Heart left ventricle (tissue), 16 donors: ENCODE measurements at regions not wholly inside any gene's neighbourhood (a gene's known extent, or its start where the extent isn't known, plus 50 kb on each side); places are given as distances from the start of the nearest gene placed in this dataset.
"Not testable (repeated sequence)": the region's sequence is repeated elsewhere in the genome, so short reads cannot be mapped to it uniquely, and the experiment has no call there.

Source experiments
- ATAC-seq, 4 donors: fragments of 200-7000 bp; cut with Tn5 transposase; one replicate each; pipeline ENCODE4 v1.9.1; 2020 to 2022; ENCODE audit warnings: moderate library complexity in 4 of 4, mild to moderate bottlenecking in 3 of 4, moderate number of reproducible peaks in 1 of 4
- DNase-seq, 5 donors: peaks; one replicate each; pipeline ENCODE4 v3.0.0-alpha.2; 2020
- H3K27ac ChIP-seq, 12 donors: fragments of 200-600 bp; sonication (generic) in 4 of 12; one replicate each; pipeline versions ENCODE4 v1.5.0 to v1.8.0; 2016 to 2022; ENCODE audit warnings: mild to moderate bottlenecking in 2 of 12
- H3K27me3 ChIP-seq, 9 donors: fragments of 200-600 bp; sonication (generic) in 2 of 9; one replicate each; pipeline versions ENCODE4 v1.5.1 to v1.8.0; 2016 to 2022; ENCODE audit warnings: mild to moderate bottlenecking in 3 of 9
- H3K36me3 ChIP-seq, 9 donors: fragments of 200-600 bp; sonication (generic) in 2 of 9; one replicate each; pipeline versions ENCODE4 v1.5.0 to v1.8.0; 2018 to 2022; ENCODE audit warnings: mild to moderate bottlenecking in 2 of 9
- H3K4me1 ChIP-seq, 12 donors: fragments of 200-600 bp; sonication (generic) in 4 of 12; one replicate each; pipeline versions ENCODE4 v1.5.0 to v1.8.0; 2016 to 2022; ENCODE audit warnings: mild to moderate bottlenecking in 3 of 12
- H3K4me3 ChIP-seq, 12 donors: fragments of 200-600 bp; sonication (generic) in 4 of 12; one replicate each; pipeline versions ENCODE4 v1.5.0 to v1.8.0; 2017 to 2022; ENCODE audit warnings: mild to moderate bottlenecking in 9 of 12, moderate library complexity in 4 of 12
- H3K9me3 ChIP-seq, 12 donors: fragments of 200-600 bp; sonication (generic) in 4 of 12; one replicate each; pipeline versions ENCODE4 v1.5.0 to v1.8.0; 2016 to 2022; ENCODE audit warnings: mild to moderate bottlenecking in 1 of 12
- CTCF ChIP-seq, 12 donors: fragments of 200-600 bp; sonication (generic) in 4 of 12; IDR thresholded peaks; one replicate each; pipeline versions ENCODE4 v1.5.0 to v1.8.0; 2018 to 2022; ENCODE audit warnings: antibody characterized with exemption in 12 of 12, mild to moderate bottlenecking in 5 of 12
- POLR2A ChIP-seq, 2 donors: fragments of 450-650 bp; IDR thresholded peaks; one replicate each; pipeline ENCODE4 v1.6.1; 2017; ENCODE audit warnings: antibody characterized with exemption in 2 of 2, mild to moderate bottlenecking in 2 of 2, moderate library complexity in 2 of 2
- WGBS, 4 donors: extraction: QIAGEN DNeasy Blood & Tissue Kit in 2 of 4; methylation state at CpG; one replicate each; pipeline versions ENCODE4 v1.1.5 to v1.1.7; 2013 to 2018; 5-methylcytosine and 5-hydroxymethylcytosine counted together
- intact Hi-C, 10 donors: fragments of 100-400 bp; cut with DNase I; formaldehyde crosslinking; loops; one replicate each; pipeline versions ENCODE4 v1.11.1 to v1.14.2; 2022
- donor health status: ischemic (EF 13 %, LVEDD 7.1; RV severe dilation, severe dysfunction).
- donor health status: healthy with polysubstance abuse.
- donor health status: DM: no; HTN: yes; CAD: no.
- donor health status: DM: no; HTN: no; CAD: no.
- donor health status: ischemic (EF 25% LVEDD 6.9; RV normal size, moderate dysfunction).
- donor health status: ischemic (EF 25% LVEDD 5.7; RV mildly dilated, moderate dysfunction).
- donor health status: healthy.
- donor health status: DM: yes; HTN: yes; CAD: no.
- donor health status: ischemic (EF 35%, LVEDD 5.7; RV mildly dilated, moderate dysfunction).
- donor health status: nonischemic (EF 11% LVEDD 7.7; RV severe dilation, severe dysfunction).
- donor health status: DM: yes; HTN: yes; CAD: no.
- donor health status: PGD.
- donor health status: ischemic (EF 29% LVEDD 5.4; RV normal size, mild dysfunction).
- donor health status: nonischemic (EF 23%, LVEDD 6.1; RV moderate dilation, normal function).

- DNase-seq = no peak
- no peak overlapping the region for H3K27ac ChIP-seq
- 72 to 96% (median 93%) methylated on average over 4 of the region's 4 CpGs for WGBS, 4 donors
- H3K27me3 ChIP-seq = peaks cover 0 to 5% (median 0%) of the 10 kb centered on the region in 9 donors
- H3K9me3 ChIP-seq = no peaks in the 10 kb centered on the region
- no peaks in the 10 kb centered on the region for H3K36me3 ChIP-seq
- H3K4me3 ChIP-seq = no peak overlapping the region
- TF ChIP-seq CTCF (IDR thresholded peaks at IDR 0.05) (no peak), POLR2A (IDR thresholded peaks at IDR 0.05) (no peak)
- no peaks in the 10 kb centered on the region for H3K4me1 ChIP-seq
- intact Hi-C loops = loop anchor here in 3 of 10 donors (10.0 kb wide), 3 partner anchors 237 to 357 kb away; no protein-coding TSS in a partner anchor
- no peak for ATAC-seq
These were observed 534.0 kb upstream of the API5 start for GRCh38 chr11:42777776-42778175.

- H3K27me3 ChIP-seq = peaks cover 0 to 5% (median 0%) of the 10 kb centered on the region in 9 donors
- H3K4me3 ChIP-seq = no peak overlapping the region
- no peaks in the 10 kb centered on the region for H3K9me3 ChIP-seq
- no peak for TF ChIP-seq POLR2A (IDR thresholded peaks at IDR 0.05)
- no peak for TF ChIP-seq CTCF (IDR thresholded peaks at IDR 0.05)
- intact Hi-C loops = loop anchor here in 3 of 10 donors (10.0 kb wide), 3 partner anchors 237 to 357 kb away; no protein-coding TSS in a partner anchor
- H3K4me1 ChIP-seq = no peaks in the 10 kb centered on the region
- H3K36me3 ChIP-seq = no peaks in the 10 kb centered on the region
- 84 to 95% (median 87%) methylated on average over 1 of the region's 1 CpG for WGBS, 4 donors
- DNase-seq (no peak), ATAC-seq (no peak)
- H3K27ac ChIP-seq = no peak overlapping the region
These were observed 533.6 kb upstream of the API5 start for GRCh38 chr11:42778193-42778592.

GRCh38 chr11:42779555-42779954 lies 532.2 kb upstream of the API5 start:
- ATAC-seq (no peak), DNase-seq (no peak)
- Histone ChIP-seq H3K27me3 (peaks cover 0 to 2% (median 0%) of the 10 kb centered on the region in 9 donors), H3K36me3 (no peaks in the 10 kb centered on the region), H3K9me3 (no peaks in the 10 kb centered on the region), H3K4me1 (no peaks in the 10 kb centered on the region), H3K27ac (no peak overlapping the region), H3K4me3 (no peak overlapping the region)
- intact Hi-C loops = loop anchor here in 3 of 10 donors (10.0 kb wide), 3 partner anchors 235 to 355 kb away; no protein-coding TSS in a partner anchor
- WGBS, 4 donors = 65 to 76% (median 69%) methylated on average over 3 of the region's 3 CpGs
- TF ChIP-seq POLR2A (IDR thresholded peaks at IDR 0.05) = no peak
- no peak for TF ChIP-seq CTCF (IDR thresholded peaks at IDR 0.05)

- TF ChIP-seq CTCF (IDR thresholded peaks at IDR 0.05) (no peak), POLR2A (IDR thresholded peaks at IDR 0.05) (no peak)
- no peaks in the 10 kb centered on the region for H3K36me3 ChIP-seq
- H3K4me1 ChIP-seq = no peaks in the 10 kb centered on the region
- 74 to 91% (median 76%) methylated on average over 1 of the region's 1 CpG for WGBS, 4 donors
- DNase-seq (no peak), ATAC-seq (no peak)
- no peak overlapping the region for H3K4me3 ChIP-seq
- H3K9me3 ChIP-seq = peaks cover 0 to 12% (median 0%) of the 10 kb centered on the region in 12 donors
- intact Hi-C loops = no loop called here
- H3K27me3 ChIP-seq = no peaks in the 10 kb centered on the region
- no peak overlapping the region for H3K27ac ChIP-seq
These were observed 524.8 kb upstream of the API5 start for GRCh38 chr11:42786981-42787380.

- ATAC-seq, H3K36me3 ChIP-seq, intact Hi-C loops, H3K4me1 ChIP-seq, H3K27ac ChIP-seq, DNase-seq, H3K4me3 ChIP-seq, H3K27me3 ChIP-seq, H3K9me3 ChIP-seq: not testable (repeated sequence)
- 91 to 98% (median 93%) methylated on average over 2 of the region's 2 CpGs for WGBS, 4 donors
These were observed 516.3 kb upstream of the API5 start for GRCh38 chr11:42795483-42795882.
